T-helper 2 cell treated with Interferon-gamma antibody and Interleukin-4, amounts not matched to agents 5 μg/mL and 100 μg/mL, for 36 hours (primary cell): ENCODE measurements at regions not wholly inside any gene's neighbourhood (a gene's known extent, or its start where the extent isn't known, plus 50 kb on each side); places are given as distances from the start of the nearest gene placed in this dataset.
"Not testable (repeated sequence)": the region's sequence is repeated elsewhere in the genome, so short reads cannot be mapped to it uniquely, and the experiment has no call there.

Experiments used
- DNase-seq: peaks from one replicate; pipeline ENCODE4 v3.0.0; 2021; ENCODE audit warnings: low spot score
- H3K27ac Mint-ChIP-seq: one replicate; pipeline ENCODE4 v1.8.0; 2021; ENCODE audit warnings: mild to moderate bottlenecking, mixed read lengths
- H3K27me3 Mint-ChIP-seq: one replicate; pipeline ENCODE4 v1.8.0; 2021; ENCODE audit warnings: low read depth, mixed read lengths
- H3K36me3 Mint-ChIP-seq: one replicate; pipeline ENCODE4 v1.8.0; 2021; ENCODE audit warnings: low read depth, mixed read lengths
- H3K4me1 Mint-ChIP-seq: one replicate; pipeline ENCODE4 v1.8.0; 2021; ENCODE audit warnings: low read depth, mixed read lengths
- H3K4me3 Mint-ChIP-seq: one replicate; pipeline ENCODE4 v1.8.0; 2022; ENCODE audit warnings: mild to moderate bottlenecking, moderate library complexity, mixed read lengths
- H3K9me3 Mint-ChIP-seq: one replicate; pipeline ENCODE4 v1.8.0; 2021; ENCODE audit warnings: mixed read lengths

GRCh38 chr5:45750574-45750973 lies 54.4 kb upstream of the HCN1 start:
- no peaks in the 10 kb centered on the region for H3K36me3 Mint-ChIP-seq
- H3K27me3 Mint-ChIP-seq: no peaks in the 10 kb centered on the region
- peaks cover 73% of the 10 kb centered on the region for H3K9me3 Mint-ChIP-seq

GRCh38 chr5:45748511-45748910 lies 52.3 kb upstream of the HCN1 start:
- H3K9me3 Mint-ChIP-seq: peaks cover 53% of the 10 kb centered on the region
- H3K4me3 Mint-ChIP-seq, H3K27ac Mint-ChIP-seq, H3K36me3 Mint-ChIP-seq, H3K27me3 Mint-ChIP-seq, H3K4me1 Mint-ChIP-seq, DNase-seq: not testable (repeated sequence)

More at GRCh38 chr5:45750574-45750973, 54.4 kb upstream of the HCN1 start:
- no peak for DNase-seq
- Mint-ChIP-seq H3K27ac (no peak overlapping the region), H3K4me1 (no peaks in the 10 kb centered on the region), H3K4me3 (no peak overlapping the region)
